Motor neuron (in vitro differentiated cells): ENCODE measurements at regions not wholly inside any gene's neighbourhood (a gene's known extent, or its start where the extent isn't known, plus 50 kb on each side); places are given as distances from the start of the nearest gene placed in this dataset.
A peak's percentile ranks its signal among the peaks of the same experiment; 100 is the strongest.

ENCODE experiments used
- ATAC-seq, 8 experiments: fragments of 200-7000 bp; cut with Tn5 transposase; replicated peaks in 6 of 8; 2 replicates each; pipeline ENCODE4 v1.8.0; 2021; ENCODE audit warnings: mild to moderate bottlenecking in 8 of 8, moderate library complexity in 8 of 8
- H3K27ac ChIP-seq, 2 donors: fragments of 250-450 bp; sonication (Bioruptor Pico); 2 replicates each; pipeline ENCODE4 v1.9.0; 2021; ENCODE audit warnings: antibody characterized with exemption in 2 of 2, mild to moderate bottlenecking in 2 of 2, moderate library complexity in 1 of 2
- H3K4me1 ChIP-seq, 2 donors: fragments of 250-450 bp; sonication (Bioruptor Pico); replicated peaks in 1 of 2; 2 replicates each; pipeline ENCODE4 v1.6.1; 2021; ENCODE audit warnings: antibody characterized with exemption in 2 of 2, mild to moderate bottlenecking in 2 of 2, moderate library complexity in 1 of 2
- H3K4me3 ChIP-seq, 5 donors: fragments of 250-450 bp; sonication (Bioruptor Pico); 2 replicates each; pipeline ENCODE4 v1.9.0; 2021; ENCODE audit warnings: antibody characterized with exemption in 5 of 5, mild to moderate bottlenecking in 5 of 5, moderate library complexity in 4 of 5
- WGBS, 10 experiments: fragments of 450-650 bp; shearing (Covaris generic); methylation state at CpG; one replicate each; pipeline ENCODE4 v1.0.0; 2022; 5-methylcytosine and 5-hydroxymethylcytosine counted together
- in situ Hi-C, 9 experiments: fragments of 400-800 bp; cut with MboI; loops; one replicate each; pipeline ENCODE4 v1.15.0; 2021; ENCODE audit warnings: low sequenced_read_pairs in 9 of 9, low pct_unique_long_range_greater_than_20kb in 2 of 9; ENCODE audit not compliant: unreplicated experiment in 9 of 9

DNA sequence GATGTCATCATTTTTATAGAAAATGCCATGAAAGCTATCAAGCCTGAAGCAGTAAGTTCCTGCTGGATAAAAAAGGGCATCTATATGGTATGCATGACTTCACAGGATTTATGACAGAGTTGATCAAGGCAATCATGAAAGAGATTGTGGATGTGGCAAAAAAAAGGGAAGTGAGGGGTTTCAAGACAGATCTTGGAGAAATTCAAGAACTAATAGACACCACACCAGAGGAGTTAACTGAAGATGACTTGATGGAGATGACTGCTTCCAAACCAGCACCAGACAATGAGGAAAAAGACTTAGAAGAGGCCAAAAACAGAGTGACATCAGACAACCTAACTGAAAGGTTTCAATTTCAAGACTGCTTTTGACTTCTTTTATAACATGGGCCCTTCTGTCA lies 691.1 kb upstream of the SLC10A2 start:
- peaks cover 0 to 21% of the 10 kb centered on the region in 2 donors for H3K4me1 ChIP-seq
- in situ Hi-C loops = no loop called here

DNA sequence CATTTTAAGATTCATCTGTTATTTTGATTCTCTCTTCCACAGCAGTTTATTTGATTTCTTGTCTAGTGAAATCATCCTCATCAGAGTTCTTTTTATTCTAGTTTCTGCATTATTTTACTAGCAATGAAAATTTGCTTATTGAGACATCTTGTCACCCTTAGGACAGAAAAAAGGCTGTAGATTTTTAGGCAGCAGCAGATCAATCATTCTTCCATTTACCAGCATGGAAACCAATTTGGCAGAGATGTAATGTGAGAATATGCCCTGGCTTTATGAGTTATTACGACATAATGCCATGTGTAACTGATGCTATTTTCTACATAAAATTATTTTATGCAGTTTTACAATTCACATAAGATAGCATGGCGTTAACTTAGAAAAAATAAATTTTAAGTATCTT lies 688.6 kb upstream of the SLC10A2 start:
- Histone ChIP-seq H3K27ac (no peak overlapping the region), H3K4me1 (peaks cover 0 to 18% of the 10 kb centered on the region in 2 donors), H3K4me3 (no peak overlapping the region)
- WGBS, 10 experiments = 5 to 100% (median 74%) methylated on average over 1 to 2 of the region's 2 CpGs; no CpG with 5 or more reads in 1 of the 10 experiments
- peak in 1 of 8 experiments; percentile 12 for ATAC-seq
- in situ Hi-C loops = no loop called here

More for the DNA sequence above, 691.1 kb upstream of the SLC10A2 start:
- ATAC-seq = no peak
- Histone ChIP-seq H3K27ac (no peak overlapping the region), H3K4me3 (no peak overlapping the region)

DNA sequence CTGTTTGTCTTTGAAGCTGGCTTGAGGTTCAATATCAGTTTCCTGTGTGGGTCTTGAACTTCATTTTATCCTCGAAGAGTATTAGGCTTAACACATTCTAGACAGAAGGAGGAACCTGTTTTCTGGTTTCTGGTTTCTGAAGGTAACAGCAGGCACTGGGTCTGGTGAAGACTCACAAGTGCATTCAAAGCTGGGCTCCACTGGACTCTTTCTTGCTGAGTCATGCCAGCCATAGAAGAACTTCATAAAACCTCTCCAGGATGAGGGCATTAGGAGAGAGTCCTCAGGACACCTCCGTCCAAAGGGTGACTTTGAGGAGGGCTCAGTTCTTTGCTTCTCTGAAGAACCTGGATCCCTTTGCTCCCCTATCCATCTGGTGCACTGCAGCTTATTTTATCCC lies 668.6 kb upstream of the SLC10A2 start:
- no peak for ATAC-seq
- in situ Hi-C loops = no loop called here
- 0 to 100% (median 82%) methylated on average over 1 to 2 of the region's 2 CpGs; no CpG with 5 or more reads in 1 of the 10 experiments for WGBS, 10 experiments

DNA sequence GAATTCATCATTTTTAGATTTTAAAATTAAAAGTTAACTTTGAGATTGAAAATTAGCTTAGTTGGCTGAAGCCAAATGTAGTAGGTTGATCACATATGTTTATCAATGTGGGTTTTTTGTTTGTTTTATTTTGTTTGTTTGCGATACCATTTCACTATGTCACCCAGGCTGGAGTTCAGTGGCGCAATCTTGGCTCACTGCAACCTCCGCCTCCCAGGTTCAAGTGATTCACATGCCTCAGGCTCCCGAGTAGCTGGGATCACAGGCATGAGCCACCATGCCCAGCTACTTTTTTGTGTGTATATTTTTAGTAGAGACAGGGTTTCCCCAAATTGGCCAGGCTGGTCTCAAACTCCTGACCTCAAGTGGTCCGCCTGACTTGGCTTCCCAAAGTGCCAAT lies 665.7 kb upstream of the SLC10A2 start:
- no peak overlapping the region for H3K4me3 ChIP-seq
- no peak for ATAC-seq
- 13 to 100% (median 80%) methylated on average over 1 to 5 of the region's 5 CpGs for WGBS, 10 experiments
- peaks cover 0 to 6% of the 10 kb centered on the region in 2 donors for H3K4me1 ChIP-seq
- H3K27ac ChIP-seq = no peak overlapping the region
- in situ Hi-C loops = no loop called here

More for the DNA sequence above, 668.6 kb upstream of the SLC10A2 start:
- H3K4me1 ChIP-seq = peaks cover 0 to 6% of the 10 kb centered on the region in 2 donors
- H3K4me3 ChIP-seq = no peak overlapping the region
- no peak overlapping the region for H3K27ac ChIP-seq

DNA sequence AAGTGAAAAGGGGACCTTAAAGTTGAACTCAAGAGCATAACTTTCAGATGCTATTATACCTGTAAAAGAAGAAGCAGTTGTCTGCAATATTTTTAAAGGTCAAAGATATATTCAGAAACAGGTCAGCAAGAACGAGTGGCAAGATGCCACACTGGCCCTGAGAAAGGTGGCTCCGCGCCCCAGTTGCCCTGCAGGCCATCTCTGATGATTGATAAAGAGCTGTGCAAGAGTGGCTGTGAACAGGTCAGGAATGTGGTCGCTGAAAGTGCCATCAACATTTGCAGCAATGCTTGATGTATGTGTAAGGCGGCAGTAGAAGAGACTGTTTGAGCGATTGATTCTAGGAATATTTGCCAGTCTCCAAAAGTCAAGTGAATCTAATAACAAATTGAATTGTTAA lies 664.2 kb upstream of the SLC10A2 start:
- peaks cover 0 to 6% of the 10 kb centered on the region in 2 donors for H3K4me1 ChIP-seq
- WGBS, 10 experiments = 0 to 96% (median 64%) methylated on average over 1 to 6 of the region's 6 CpGs
- in situ Hi-C loops = no loop called here
- no peak for ATAC-seq
- H3K27ac ChIP-seq = no peak overlapping the region
- no peak overlapping the region for H3K4me3 ChIP-seq

DNA sequence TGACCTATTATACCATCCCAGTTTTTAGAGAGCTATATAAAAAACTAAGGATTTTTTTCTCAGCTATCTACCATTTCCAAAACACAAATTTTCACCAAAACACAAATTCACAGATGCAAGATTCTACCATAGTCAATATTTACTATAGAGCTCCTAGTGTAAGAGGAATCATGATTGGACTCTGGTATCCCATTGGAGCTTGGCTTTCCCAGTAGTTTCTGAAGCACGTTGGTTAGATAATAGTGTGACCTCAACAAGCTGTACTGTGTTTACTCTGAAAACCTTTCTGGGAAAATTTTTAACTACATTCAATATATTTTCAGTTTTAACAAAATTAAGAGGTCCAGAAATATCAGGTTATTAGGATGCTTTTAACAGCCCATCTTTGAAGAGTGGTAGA lies 660.6 kb upstream of the SLC10A2 start:
- WGBS, 10 experiments = 0 to 100% (median 82%) methylated on average over 1 of the region's 1 CpG; no CpG with 5 or more reads in 4 of the 10 experiments
- H3K4me1 ChIP-seq = peaks cover 0 to 6% of the 10 kb centered on the region in 2 donors
- H3K27ac ChIP-seq = no peak overlapping the region
- no peak for ATAC-seq
- in situ Hi-C loops = no loop called here
- no peak overlapping the region for H3K4me3 ChIP-seq

DNA sequence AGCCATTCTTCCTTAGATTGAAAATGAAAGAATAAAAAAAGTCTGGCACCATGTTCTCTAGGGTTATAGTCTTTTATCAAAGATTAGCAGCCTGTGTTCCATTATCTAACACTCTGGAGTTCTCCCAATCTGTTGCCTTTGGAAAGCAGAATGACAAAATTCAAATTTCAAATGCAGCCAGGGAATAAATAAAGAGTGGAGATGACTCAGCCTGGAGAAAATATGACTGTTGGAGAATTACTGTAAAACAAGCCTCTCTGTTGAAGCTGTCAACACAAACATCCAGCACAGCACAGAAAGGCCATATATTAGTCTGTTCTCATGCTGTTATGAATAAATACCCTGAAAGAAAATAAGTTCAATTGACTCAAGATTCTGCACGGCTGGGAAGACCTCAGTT lies 650.5 kb upstream of the SLC10A2 start:
- in situ Hi-C loops = no loop called here
- 0% methylated on average over 1 of the region's 1 CpG; no CpG with 5 or more reads in 7 of the 10 experiments for WGBS, 10 experiments
- peak in 5 of 8 experiments; percentile 38 to 75 (median 58) for ATAC-seq
- Histone ChIP-seq H3K27ac (no peak overlapping the region), H3K4me3 (no peak overlapping the region), H3K4me1 (peaks cover 0 to 12% of the 10 kb centered on the region in 2 donors)

DNA sequence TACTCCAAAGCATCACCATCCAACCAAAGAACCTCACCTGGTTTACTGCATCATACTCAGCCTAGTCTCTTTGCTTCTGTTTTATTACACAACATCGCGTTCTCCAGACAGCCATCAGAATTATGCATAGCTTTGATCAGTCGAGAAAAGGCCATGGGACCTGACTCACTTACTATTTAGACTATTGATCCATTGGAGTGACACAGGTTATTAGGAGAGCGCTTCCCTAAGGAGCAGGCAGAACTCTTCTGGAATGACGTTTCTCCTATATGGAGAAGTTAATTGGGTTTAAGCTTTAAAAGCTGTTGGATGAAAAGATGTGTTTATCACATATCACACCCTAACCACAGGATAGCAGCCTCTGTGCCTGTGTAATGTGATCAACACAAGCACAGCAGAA lies 649.1 kb upstream of the SLC10A2 start:
- peak in 5 of 8 experiments; percentile 19 to 55 (median 31) for ATAC-seq
- in situ Hi-C loops = no loop called here
- Histone ChIP-seq H3K27ac (no peak overlapping the region), H3K4me3 (no peak overlapping the region), H3K4me1 (peaks cover 0 to 12% of the 10 kb centered on the region in 2 donors)
- WGBS, 10 experiments = 17 to 83% (median 67%) methylated on average over 1 to 5 of the region's 5 CpGs; no CpG with 5 or more reads in 1 of the 10 experiments

DNA sequence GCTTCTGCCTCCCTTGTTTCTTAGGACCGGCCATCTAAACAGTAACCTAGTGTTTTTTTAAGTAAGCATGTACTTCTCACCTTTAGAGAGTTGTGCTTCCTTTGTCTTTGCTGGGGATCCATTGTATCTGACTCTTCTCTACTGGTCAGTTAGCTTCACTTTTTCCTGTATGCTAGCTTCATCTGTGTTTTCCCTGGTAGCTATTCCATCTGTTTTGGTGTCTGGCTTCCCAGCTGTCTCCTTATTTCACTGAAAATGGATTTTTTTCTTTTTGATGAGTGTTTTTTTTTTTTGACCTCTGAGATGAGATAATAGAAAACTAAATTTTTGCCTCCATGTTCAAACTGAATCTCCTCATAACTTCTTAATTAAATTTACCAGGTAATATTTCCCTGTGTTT lies 637.0 kb upstream of the SLC10A2 start:
- Histone ChIP-seq H3K4me1 (no peaks in the 10 kb centered on the region), H3K4me3 (no peak overlapping the region), H3K27ac (no peak overlapping the region)
- in situ Hi-C loops = no loop called here
- ATAC-seq = no peak
- 2 to 100% (median 86%) methylated on average over 1 of the region's 1 CpG; no CpG with 5 or more reads in 1 of the 10 experiments for WGBS, 10 experiments

DNA sequence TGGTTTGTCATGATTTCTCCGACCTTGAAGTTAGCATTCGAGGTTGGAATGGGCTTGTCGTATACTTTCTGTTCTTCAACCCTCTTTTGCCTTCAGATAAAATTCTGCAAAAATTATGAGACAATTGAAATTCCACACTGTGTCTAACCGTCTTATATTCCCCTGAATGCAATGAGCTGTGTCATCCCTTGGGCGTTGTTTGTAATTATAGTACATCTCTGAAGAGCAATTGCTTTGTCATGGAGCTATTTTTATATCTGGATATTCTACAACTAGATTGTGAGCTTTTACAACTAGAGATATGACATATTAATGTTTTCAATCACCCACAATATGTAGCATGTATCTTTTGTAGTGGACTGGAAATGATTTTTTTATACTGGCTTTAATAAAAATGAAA lies 631.8 kb upstream of the SLC10A2 start:
- ATAC-seq = no peak
- H3K4me3 ChIP-seq = no peak overlapping the region
- in situ Hi-C loops = no loop called here

DNA sequence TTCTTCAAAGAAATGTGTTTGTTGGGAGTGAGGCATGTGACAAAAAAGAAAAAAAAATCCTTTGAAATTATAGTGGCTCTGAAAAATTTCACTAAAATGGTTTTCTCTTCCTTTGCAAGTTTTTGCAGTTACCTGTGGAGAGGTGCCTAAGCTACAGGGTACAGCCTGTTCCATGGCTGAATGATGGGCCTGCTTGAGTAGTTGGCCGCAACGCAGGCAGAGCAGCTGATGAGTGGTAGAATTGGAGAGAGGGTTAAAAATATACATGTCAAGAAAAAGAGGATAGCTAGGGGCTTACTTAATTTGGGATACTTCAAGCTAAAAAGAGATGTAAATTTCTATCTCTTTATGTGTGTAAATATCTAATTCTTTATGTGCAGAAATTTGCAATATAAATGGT lies 629.1 kb upstream of the SLC10A2 start:
- no peak overlapping the region for H3K4me3 ChIP-seq
- no peak overlapping the region for H3K27ac ChIP-seq
- 0 to 100% (median 69%) methylated on average over 1 to 2 of the region's 2 CpGs; no CpG with 5 or more reads in 2 of the 10 experiments for WGBS, 10 experiments
- H3K4me1 ChIP-seq = no peaks in the 10 kb centered on the region
- in situ Hi-C loops = no loop called here
- no peak for ATAC-seq

More for the DNA sequence above, 631.8 kb upstream of the SLC10A2 start:
- WGBS, 10 experiments = 11 to 96% (median 81%) methylated on average over 2 to 5 of the region's 5 CpGs
- Histone ChIP-seq H3K27ac (no peak overlapping the region), H3K4me1 (no peaks in the 10 kb centered on the region)

DNA sequence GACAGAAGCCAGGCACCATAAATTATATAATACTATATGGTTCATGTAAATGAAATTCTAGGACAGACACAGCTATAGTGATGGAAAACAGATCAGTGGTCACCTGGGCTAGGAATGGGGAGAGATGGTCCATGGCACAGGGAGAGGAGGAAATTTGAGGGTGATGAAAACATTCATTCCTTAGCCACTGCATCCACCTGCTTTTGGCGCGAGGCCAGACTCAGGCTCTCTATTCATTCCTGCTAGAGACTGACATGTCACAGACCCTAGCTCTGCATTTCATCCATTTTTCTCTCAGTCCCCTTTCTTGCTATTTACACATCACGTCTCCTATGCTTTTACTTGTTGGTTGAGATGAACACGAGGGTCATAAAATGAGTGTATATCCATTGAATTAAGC lies 628.3 kb upstream of the SLC10A2 start:
- no peak overlapping the region for H3K4me3 ChIP-seq
- no peak overlapping the region for H3K27ac ChIP-seq
- in situ Hi-C loops = no loop called here
- WGBS, 10 experiments = 0 to 92% (median 61%) methylated on average over 1 to 4 of the region's 4 CpGs; no CpG with 5 or more reads in 2 of the 10 experiments
- ATAC-seq = no peak
- H3K4me1 ChIP-seq = no peaks in the 10 kb centered on the region

DNA sequence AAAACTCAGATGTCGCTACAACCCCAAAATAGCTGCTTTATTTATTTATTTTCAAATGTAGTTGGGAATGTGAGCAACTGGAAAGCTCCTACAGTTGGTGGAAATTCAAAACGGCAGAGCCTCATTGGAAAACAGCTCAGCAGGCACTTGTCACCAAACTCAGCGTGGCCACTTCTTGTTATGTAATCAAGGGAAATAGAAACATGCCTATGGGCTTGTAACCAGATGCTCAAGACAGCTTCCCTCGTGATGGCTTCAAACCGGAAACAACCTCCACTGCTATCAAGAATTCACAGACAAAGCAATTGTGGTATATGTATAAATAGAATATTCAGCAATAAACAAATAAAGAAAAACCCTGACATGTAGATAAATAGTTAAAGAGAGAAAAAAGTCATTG lies 627.8 kb upstream of the SLC10A2 start:
- ATAC-seq = no peak
- Histone ChIP-seq H3K4me1 (no peaks in the 10 kb centered on the region), H3K27ac (no peak overlapping the region), H3K4me3 (no peak overlapping the region)
- in situ Hi-C loops = no loop called here
- WGBS, 10 experiments = 4 to 51% (median 30%) methylated on average over 2 to 5 of the region's 5 CpGs; no CpG with 5 or more reads in 1 of the 10 experiments

DNA sequence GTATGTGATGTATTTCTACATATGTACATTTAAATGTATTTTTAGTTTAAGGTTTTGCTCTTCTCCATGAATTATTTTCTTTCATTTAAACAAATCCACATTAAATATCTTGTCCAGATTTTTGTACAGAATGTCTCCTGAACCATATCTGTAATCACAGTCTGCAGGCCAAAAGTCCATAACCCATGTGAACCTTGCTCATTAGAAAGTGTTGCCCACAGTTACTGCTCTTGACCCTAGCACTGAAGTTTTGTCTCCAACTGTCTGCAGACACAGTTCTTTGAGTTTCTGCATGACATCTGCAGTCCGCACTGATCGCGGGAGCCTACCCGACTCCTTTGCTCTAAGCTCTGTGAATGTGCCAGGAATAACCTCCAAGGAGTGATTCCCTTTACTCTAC lies 626.2 kb upstream of the SLC10A2 start:
- in situ Hi-C loops = no loop called here
- H3K4me3 ChIP-seq = no peak overlapping the region
- peak in 1 of 8 experiments; percentile 77 for ATAC-seq
- no peaks in the 10 kb centered on the region for H3K4me1 ChIP-seq
- no peak overlapping the region for H3K27ac ChIP-seq
- WGBS, 10 experiments = 14 to 90% (median 81%) methylated on average over 2 to 4 of the region's 4 CpGs; no CpG with 5 or more reads in 5 of the 10 experiments
